ENCODE measurements at regions not wholly inside any gene's neighbourhood (a gene's known extent, or its start where the extent isn't known, plus 50 kb on each side); places are given as distances from the start of the nearest gene placed in this dataset.

DNA sequence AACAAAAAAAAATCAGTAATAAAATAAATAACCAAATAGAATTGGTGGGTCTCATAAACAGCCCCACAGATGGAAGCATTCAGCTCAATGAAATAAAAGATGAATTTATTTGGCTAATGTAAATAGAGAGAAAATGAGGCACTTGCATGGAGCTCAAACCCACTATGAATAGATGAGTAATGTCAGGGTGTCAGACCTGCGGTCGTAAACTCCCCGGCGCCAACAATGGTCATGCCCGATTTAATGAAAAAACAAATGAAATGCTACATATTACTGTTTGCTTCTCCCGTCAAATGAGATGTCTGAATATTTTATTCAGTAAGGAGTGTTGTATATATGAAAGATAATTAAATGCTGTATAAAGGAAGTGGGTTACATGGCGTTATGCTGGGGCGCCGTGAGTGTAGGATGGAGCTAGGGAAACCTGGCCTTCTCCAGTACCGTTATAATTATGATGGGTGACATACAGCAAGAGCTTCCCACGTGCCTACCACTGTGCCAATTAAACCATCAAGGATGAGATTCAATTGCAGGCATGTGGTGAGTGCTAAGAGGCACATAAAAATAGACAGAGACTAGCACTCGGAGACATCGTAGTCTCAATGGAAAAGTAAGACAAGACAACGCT lies 648.1 kb downstream of the BCL11B start:
- Histone ChIP-seq H3K27me3 (ENCODE audit: insufficient read depth) (no peaks in the 10 kb centered on the region), H2AFZ (ENCODE audit: low read depth) (no peak overlapping the region), H3K36me3 (replicated peaks in 1 of 2; ENCODE audit: control insufficient read depth in 1 of 2, insufficient read depth in 2 of 2, low read length in 1 of 2) (no peaks in the 10 kb centered on the region), H3K9ac (no peak overlapping the region), H3K4me2 (no peak overlapping the region), H3K4me1 (ENCODE audit: control insufficient read depth in 1 of 2, insufficient read depth in 2 of 2, low read depth in 1 of 2, low read length in 1 of 2) (no peaks in the 10 kb centered on the region), H4K20me1 (ENCODE audit: insufficient read depth) (no peaks in the 10 kb centered on the region), H3F3A (replicated peaks; ENCODE audit: insufficient read depth) (no peaks in the 10 kb centered on the region), H3K9me3 (no peaks in the 10 kb centered on the region), H3K79me2 (ENCODE audit: insufficient read depth) (no peaks in the 10 kb centered on the region), H3K9me2 (no peaks in the 10 kb centered on the region), H3K4me3 (ENCODE audit: low read depth in 2 of 2, low read length in 1 of 2) (no peak overlapping the region), H3K27ac (ENCODE audit: low read depth in 2 of 2, low read length in 1 of 2) (no peak overlapping the region)
- 9% methylated on average over 14 of the region's 14 CpGs for WGBS (ENCODE audit: low lambda C conversion rate)
- CTCF ChIA-PET, result no interaction called here
- TF ChIP-seq SIN3A (IDR thresholded peaks at IDR 0.05; ENCODE audit: borderline replicate concordance, low read depth, low read length) (no peak), POLR2AphosphoS5 (IDR thresholded peaks at IDR 0.05; ENCODE audit: low read depth, low read length) (no peak), FOXJ3 (CRISPR knock-in tag; IDR thresholded peaks at IDR 0.05) (no peak), GATA2 (CRISPR knock-in tag; IDR thresholded peaks at IDR 0.05) (no peak)
- POLR2A ChIA-PET, result no interaction called here
- DNase-seq, result no peak

DNA sequence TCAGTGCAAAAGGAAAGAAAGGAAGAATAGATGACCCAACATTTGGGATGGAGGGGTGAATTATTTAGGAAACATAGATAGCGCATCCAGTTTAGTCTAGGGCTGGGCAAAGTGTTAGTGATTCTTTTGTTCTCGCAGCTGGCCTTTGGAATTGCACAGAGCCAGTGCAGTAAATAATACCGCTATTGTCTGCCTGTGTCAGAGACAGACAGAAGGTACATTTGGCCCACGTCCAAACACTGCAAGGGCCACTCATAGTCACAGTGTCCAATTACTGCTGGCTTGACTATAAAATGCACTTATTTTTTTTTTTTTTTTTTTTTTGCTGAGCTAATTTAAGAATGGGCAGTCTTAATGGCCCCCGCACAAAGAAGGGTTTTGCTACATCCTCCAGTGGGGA lies 638.6 kb downstream of the BCL11B start:
- Histone ChIP-seq H2AFZ (ENCODE audit: low read depth) (no peak overlapping the region), H3K9me3 (no peaks in the 10 kb centered on the region), H4K20me1 (ENCODE audit: insufficient read depth) (no peaks in the 10 kb centered on the region), H3K27ac (ENCODE audit: low read depth in 2 of 2, low read length in 1 of 2) (no peak overlapping the region), H3K9me2 (no peaks in the 10 kb centered on the region), H3K36me3 (replicated peaks in 1 of 2; ENCODE audit: control insufficient read depth in 1 of 2, insufficient read depth in 2 of 2, low read length in 1 of 2) (no peaks in the 10 kb centered on the region), H3F3A (replicated peaks; ENCODE audit: insufficient read depth) (no peaks in the 10 kb centered on the region), H3K4me1 (ENCODE audit: control insufficient read depth in 1 of 2, insufficient read depth in 2 of 2, low read depth in 1 of 2, low read length in 1 of 2) (no peaks in the 10 kb centered on the region), H3K79me2 (ENCODE audit: insufficient read depth) (no peaks in the 10 kb centered on the region), H3K27me3 (ENCODE audit: insufficient read depth) (no peaks in the 10 kb centered on the region), H3K9ac (no peak overlapping the region), H3K4me2 (no peak overlapping the region), H3K4me3 (ENCODE audit: low read depth in 2 of 2, low read length in 1 of 2) (no peak overlapping the region)
- CTCF ChIA-PET, result interaction anchor here (1.4 kb wide), 1 partner anchor 13 kb away, joined by 3 read pairs; no protein-coding TSS in a partner anchor
- POLR2A ChIA-PET, result no interaction called here
- DNase-seq, result no peak
- WGBS (ENCODE audit: low lambda C conversion rate), result 4% methylated on average over 5 of the region's 5 CpGs
- TF ChIP-seq RCOR1 (IDR thresholded peaks at IDR 0.05; ENCODE audit: low read length) (no peak), FOSL2 (IDR thresholded peaks at IDR 0.05; ENCODE audit: borderline replicate concordance, low read depth) (no peak), RAD21 (IDR thresholded peaks at IDR 0.05; ENCODE audit: low read length) (no peak), SIN3A (IDR thresholded peaks at IDR 0.05; ENCODE audit: borderline replicate concordance, low read depth, low read length) (no peak), FOXM1 (IDR thresholded peaks at IDR 0.05; ENCODE audit: low read depth) (no peak), SMC3 (IDR thresholded peaks at IDR 0.05; ENCODE audit: low read depth, low read length) (no peak), USF1 (IDR thresholded peaks at IDR 0.05; ENCODE audit: borderline replicate concordance, low read depth) (no peak), TCF12 (IDR thresholded peaks at IDR 0.05) (no peak), CHD2 (IDR thresholded peaks at IDR 0.05; ENCODE audit: low read length, partially characterized antibody) (no peak), FOXJ3 (CRISPR knock-in tag; IDR thresholded peaks at IDR 0.05) (no peak), TEAD4 (IDR thresholded peaks at IDR 0.05; ENCODE audit: borderline replicate concordance, insufficient read depth) (no peak), RXRA (IDR thresholded peaks at IDR 0.05; ENCODE audit: borderline replicate concordance, low read depth) (no peak), NRF1 (IDR thresholded peaks at IDR 0.05; ENCODE audit: low read depth, low read length) (no peak), MXI1 (IDR thresholded peaks at IDR 0.05; ENCODE audit: low read depth, low read length) (no peak), IRF3 (IDR thresholded peaks at IDR 0.05; ENCODE audit: low read depth, low read length) (no peak), RFX5 (IDR thresholded peaks at IDR 0.05; ENCODE audit: low read length) (no peak)
- TF ChIP-seq, protein P1, sequence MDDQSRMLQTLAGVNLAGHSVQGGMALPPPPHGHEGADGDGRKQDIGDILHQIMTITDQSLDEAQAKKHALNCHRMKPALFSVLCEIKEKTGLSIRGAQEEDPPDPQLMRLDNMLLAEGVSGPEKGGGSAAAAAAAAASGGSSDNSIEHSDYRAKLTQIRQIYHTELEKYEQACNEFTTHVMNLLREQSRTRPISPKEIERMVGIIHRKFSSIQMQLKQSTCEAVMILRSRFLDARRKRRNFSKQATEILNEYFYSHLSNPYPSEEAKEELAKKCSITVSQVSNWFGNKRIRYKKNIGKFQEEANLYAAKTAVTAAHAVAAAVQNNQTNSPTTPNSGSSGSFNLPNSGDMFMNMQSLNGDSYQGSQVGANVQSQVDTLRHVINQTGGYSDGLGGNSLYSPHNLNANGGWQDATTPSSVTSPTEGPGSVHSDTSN (IDR thresholded peaks at IDR 0.05), result no peak
- TF ChIP-seq, protein P2, sequence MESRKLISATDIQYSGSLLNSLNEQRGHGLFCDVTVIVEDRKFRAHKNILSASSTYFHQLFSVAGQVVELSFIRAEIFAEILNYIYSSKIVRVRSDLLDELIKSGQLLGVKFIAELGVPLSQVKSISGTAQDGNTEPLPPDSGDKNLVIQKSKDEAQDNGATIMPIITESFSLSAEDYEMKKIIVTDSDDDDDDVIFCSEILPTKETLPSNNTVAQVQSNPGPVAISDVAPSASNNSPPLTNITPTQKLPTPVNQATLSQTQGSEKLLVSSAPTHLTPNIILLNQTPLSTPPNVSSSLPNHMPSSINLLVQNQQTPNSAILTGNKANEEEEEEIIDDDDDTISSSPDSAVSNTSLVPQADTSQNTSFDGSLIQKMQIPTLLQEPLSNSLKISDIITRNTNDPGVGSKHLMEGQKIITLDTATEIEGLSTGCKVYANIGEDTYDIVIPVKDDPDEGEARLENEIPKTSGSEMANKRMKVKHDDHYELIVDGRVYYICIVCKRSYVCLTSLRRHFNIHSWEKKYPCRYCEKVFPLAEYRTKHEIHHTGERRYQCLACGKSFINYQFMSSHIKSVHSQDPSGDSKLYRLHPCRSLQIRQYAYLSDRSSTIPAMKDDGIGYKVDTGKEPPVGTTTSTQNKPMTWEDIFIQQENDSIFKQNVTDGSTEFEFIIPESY (IDR thresholded peaks at IDR 0.05; ENCODE audit: borderline replicate concordance, low read depth), result no peak

Measured in SK-N-SH (cell line).